ENCODE measurements at regions not wholly inside any gene's neighbourhood (a gene's known extent, or its start where the extent isn't known, plus 50 kb on each side); places are given as distances from the start of the nearest gene placed in this dataset.
"Not testable (repeated sequence)": the region's sequence is repeated elsewhere in the genome, so short reads cannot be mapped to it uniquely, and the experiment has no call there.

DNA sequence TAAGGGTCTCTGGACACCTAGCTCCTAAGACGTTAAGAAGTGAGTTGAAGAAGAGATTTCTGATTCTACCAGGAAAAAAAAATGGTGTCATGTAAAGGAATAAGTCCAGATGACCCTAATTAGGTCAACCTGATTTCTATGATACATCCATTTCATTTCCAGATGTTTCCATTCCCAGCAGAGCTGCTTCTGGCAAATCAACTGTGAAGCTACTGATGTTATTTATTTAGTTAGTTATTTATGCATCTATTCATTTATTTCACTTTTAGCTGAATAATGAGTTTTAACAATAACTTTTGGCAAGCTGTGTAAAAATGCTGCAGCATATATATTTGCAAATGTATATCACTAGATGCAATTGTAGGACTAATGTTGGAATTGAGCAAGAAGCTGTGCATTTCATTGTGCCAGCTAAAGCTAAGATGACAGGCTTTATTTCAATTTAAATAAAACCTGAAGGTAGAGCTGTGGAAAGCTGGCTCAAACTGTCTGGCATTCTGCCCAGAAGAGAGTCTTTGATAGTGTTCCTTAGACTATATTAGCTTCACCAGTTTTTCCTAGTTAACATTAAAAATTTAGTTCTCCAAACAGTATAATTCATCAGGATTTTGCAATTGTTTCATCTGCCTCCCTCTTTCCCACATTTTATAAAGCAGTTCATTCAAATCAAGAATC lies 1164.4 kb upstream of the ADGRL4 start:
- Histone ChIP-seq H3K27ac (peak overlapping the region; percentile 61), H3K4me3 (no peak overlapping the region), H3K9ac (ENCODE audit: insufficient read length) (no peak overlapping the region), H3K36me3 (ENCODE audit: insufficient read depth, low read length) (no peaks in the 10 kb centered on the region), H3K9me3 (ENCODE audit: low read depth, low read length) (no peaks in the 10 kb centered on the region)
- no peak for TF ChIP-seq EZH2 (IDR thresholded peaks at IDR 0.05)
- no peak for TF ChIP-seq POLR2AphosphoS5 (IDR thresholded peaks at IDR 0.05; ENCODE audit: borderline replicate concordance, low read depth, low read length)
- no peak for TF ChIP-seq FOXP2 (optimal IDR thresholded peaks at IDR 0.05; ENCODE audit: control extremely low read depth, extremely low read length, insufficient read depth)
- DNase-seq (ENCODE audit: low read depth, low spot score): peak; percentile 69

DNA sequence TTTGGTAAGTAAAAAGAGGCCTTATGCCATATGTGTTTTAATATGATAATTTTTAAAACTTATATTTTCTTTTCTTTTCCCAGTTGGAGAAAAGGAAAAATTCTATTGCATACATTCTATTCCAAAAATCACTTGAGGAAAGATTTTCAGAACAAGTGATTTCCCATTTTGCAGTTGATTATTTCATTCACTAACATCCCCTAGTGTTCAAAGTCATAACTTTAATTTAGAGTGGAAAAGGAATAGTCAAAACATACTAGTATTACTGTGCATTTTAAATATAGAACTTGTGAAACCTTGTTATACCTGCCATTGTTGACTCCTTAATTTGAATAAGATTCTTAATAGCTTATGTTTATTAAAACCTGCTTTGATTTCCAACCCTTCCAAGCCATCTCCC lies 1157.6 kb upstream of the ADGRL4 start:
- no peak for DNase-seq (ENCODE audit: low read depth, low spot score)
- H3K9ac ChIP-seq (ENCODE audit: insufficient read length): no peak overlapping the region
- no peak overlapping the region for H3K4me3 ChIP-seq
- no peak overlapping the region for H3K27ac ChIP-seq
- TF ChIP-seq POLR2AphosphoS5 (IDR thresholded peaks at IDR 0.05; ENCODE audit: borderline replicate concordance, low read depth, low read length) (no peak), EZH2 (IDR thresholded peaks at IDR 0.05) (no peak), FOXP2 (optimal IDR thresholded peaks at IDR 0.05; ENCODE audit: control extremely low read depth, extremely low read length, insufficient read depth) (no peak)
- H3K9me3 ChIP-seq (ENCODE audit: low read depth, low read length): no peaks in the 10 kb centered on the region
- no peaks in the 10 kb centered on the region for H3K36me3 ChIP-seq (ENCODE audit: insufficient read depth, low read length)

DNA sequence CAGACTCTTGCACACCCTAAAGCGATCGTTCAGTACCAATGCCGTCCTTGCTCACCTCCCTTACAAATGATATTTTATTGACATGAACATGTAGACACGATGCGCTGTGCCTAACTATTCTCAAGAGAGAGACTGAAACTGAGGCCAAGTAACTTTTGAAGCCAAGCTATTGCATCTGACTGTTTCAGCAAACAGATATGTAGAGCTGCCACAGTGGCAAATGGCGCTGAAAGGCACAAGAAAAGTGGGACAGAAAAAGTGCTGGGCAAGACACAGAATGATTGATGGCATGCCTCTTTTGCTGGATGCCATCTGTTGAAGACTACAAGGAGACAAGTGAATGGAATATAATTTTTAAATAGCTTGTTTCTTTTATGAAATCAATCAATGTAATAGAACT lies 1157.2 kb upstream of the ADGRL4 start:
- Histone ChIP-seq H3K4me3 (no peak overlapping the region), H3K9me3 (ENCODE audit: low read depth, low read length) (no peaks in the 10 kb centered on the region), H3K9ac (ENCODE audit: insufficient read length) (no peak overlapping the region), H3K36me3 (ENCODE audit: insufficient read depth, low read length) (no peaks in the 10 kb centered on the region), H3K27ac (no peak overlapping the region)
- TF ChIP-seq POLR2AphosphoS5 (IDR thresholded peaks at IDR 0.05; ENCODE audit: borderline replicate concordance, low read depth, low read length) (no peak), FOXP2 (optimal IDR thresholded peaks at IDR 0.05; ENCODE audit: control extremely low read depth, extremely low read length, insufficient read depth) (no peak), EZH2 (IDR thresholded peaks at IDR 0.05) (no peak)
- DNase-seq (ENCODE audit: low read depth, low spot score): no peak

DNA sequence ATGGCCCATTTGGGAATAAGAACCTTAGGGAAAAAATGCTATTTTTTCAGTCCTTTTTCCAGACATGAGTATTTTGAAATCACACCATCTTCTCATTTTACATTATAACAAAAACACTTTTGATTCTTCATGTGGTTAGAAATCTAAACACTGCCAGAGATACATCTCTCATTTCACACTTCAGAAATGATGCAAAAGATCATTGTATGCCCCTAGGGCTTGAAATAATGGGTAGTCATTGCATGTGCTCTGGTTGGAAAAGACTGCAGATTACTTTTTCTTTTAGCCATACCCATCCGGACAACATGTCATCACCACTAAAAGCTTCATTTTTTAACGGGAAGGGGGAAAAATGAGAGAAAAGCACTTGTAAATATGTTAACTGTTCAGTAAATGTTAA lies 1152.2 kb upstream of the ADGRL4 start:
- peak overlapping the region; percentile 78 for H3K27ac ChIP-seq
- no peaks in the 10 kb centered on the region for H3K9me3 ChIP-seq (ENCODE audit: low read depth, low read length)
- H3K36me3 ChIP-seq (ENCODE audit: insufficient read depth, low read length): no peaks in the 10 kb centered on the region
- peak overlapping the region; percentile 31 for H3K4me3 ChIP-seq
- no peak overlapping the region for H3K9ac ChIP-seq (ENCODE audit: insufficient read length)
- peak; percentile 45 for DNase-seq (ENCODE audit: low read depth, low spot score)
- TF ChIP-seq EZH2 (IDR thresholded peaks at IDR 0.05) (no peak), POLR2AphosphoS5 (IDR thresholded peaks at IDR 0.05; ENCODE audit: borderline replicate concordance, low read depth, low read length) (no peak), FOXP2 (optimal IDR thresholded peaks at IDR 0.05; ENCODE audit: control extremely low read depth, extremely low read length, insufficient read depth) (no peak)

DNA sequence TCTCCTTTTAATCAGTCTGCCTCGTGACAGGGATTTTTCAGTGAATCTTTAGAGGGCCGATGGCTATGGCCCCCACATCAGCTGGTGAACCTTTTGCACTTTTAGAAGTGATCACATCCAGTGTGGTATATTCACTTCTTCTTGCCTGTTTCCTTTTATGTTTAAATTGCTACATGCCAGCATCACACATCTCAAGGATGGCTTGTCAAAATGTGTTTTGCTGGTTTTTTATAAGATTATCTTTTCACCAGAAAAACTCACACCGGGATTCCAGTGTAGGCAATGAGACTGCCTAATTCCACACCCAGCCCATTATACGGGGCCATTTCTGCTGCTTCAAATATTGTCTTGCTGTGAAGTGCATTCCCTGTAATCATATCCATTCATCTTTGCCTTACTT lies 1151.7 kb upstream of the ADGRL4 start:
- Histone ChIP-seq H3K9me3 (ENCODE audit: low read depth, low read length) (no peaks in the 10 kb centered on the region), H3K36me3 (ENCODE audit: insufficient read depth, low read length) (no peaks in the 10 kb centered on the region), H3K4me3 (peak overlapping the region; percentile 31; the same call in 1 of the 2 replicates), H3K27ac (peak overlapping the region; percentile 78), H3K9ac (ENCODE audit: insufficient read length) (no peak overlapping the region)
- no peak for TF ChIP-seq EZH2 (IDR thresholded peaks at IDR 0.05)
- no peak for TF ChIP-seq POLR2AphosphoS5 (IDR thresholded peaks at IDR 0.05; ENCODE audit: borderline replicate concordance, low read depth, low read length)
- TF ChIP-seq FOXP2 (optimal IDR thresholded peaks at IDR 0.05; ENCODE audit: control extremely low read depth, extremely low read length, insufficient read depth): no peak
- no peak for DNase-seq (ENCODE audit: low read depth, low spot score)

DNA sequence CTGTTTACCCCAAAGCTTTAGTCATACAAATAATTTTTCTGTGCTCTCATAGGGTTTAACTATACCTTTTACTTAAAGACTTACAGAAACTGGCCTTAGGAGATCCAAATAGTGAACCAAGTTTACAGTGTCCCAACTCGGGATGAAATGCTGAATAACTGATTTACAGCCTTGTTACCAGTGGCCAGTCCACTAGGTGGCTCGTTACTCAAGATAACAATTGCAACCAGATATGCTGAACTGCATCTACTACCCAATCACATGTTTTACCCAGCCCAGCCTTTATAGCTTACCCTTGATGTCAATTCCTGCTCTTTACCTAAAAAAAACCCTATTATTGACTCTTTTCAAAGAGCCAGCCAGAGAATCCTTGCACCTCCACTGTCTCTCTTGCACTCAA lies 1148.8 kb upstream of the ADGRL4 start:
- DNase-seq (ENCODE audit: low read depth, low spot score): no peak
- no peaks in the 10 kb centered on the region for H3K9me3 ChIP-seq (ENCODE audit: low read depth, low read length)
- TF ChIP-seq EZH2 (IDR thresholded peaks at IDR 0.05) (no peak), FOXP2 (optimal IDR thresholded peaks at IDR 0.05; ENCODE audit: control extremely low read depth, extremely low read length, insufficient read depth) (no peak), POLR2AphosphoS5 (IDR thresholded peaks at IDR 0.05; ENCODE audit: borderline replicate concordance, low read depth, low read length) (no peak)
- H3K36me3 ChIP-seq (ENCODE audit: insufficient read depth, low read length): no peaks in the 10 kb centered on the region
- H3K27ac ChIP-seq: no peak overlapping the region
- H3K9ac ChIP-seq (ENCODE audit: insufficient read length): no peak overlapping the region
- H3K4me3 ChIP-seq: no peak overlapping the region

DNA sequence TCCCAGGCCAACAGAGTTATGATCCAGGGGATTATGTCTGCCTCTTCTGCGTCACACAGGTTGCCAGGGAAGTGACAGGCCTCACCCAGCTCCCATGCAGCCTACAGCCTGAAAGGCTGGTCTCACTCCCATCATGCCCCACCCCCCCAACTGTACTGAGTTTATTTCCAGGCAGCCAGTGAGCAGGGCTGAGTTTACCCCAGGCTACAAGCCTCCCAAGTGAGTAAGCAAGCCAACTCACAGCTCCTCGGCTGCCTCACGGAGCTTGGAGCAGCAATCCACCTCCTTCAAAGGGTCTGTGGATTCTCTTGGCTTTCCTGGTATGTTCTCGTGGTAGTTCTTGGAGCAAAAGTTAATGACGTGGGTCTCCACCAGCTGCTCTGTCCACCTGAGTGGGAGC lies 1147.6 kb upstream of the ADGRL4 start:
- no peak for TF ChIP-seq FOXP2 (optimal IDR thresholded peaks at IDR 0.05; ENCODE audit: control extremely low read depth, extremely low read length, insufficient read depth)
- no peak for TF ChIP-seq POLR2AphosphoS5 (IDR thresholded peaks at IDR 0.05; ENCODE audit: borderline replicate concordance, low read depth, low read length)
- no peak for TF ChIP-seq EZH2 (IDR thresholded peaks at IDR 0.05)
- DNase-seq (ENCODE audit: low read depth, low spot score): no peak
- no peak overlapping the region for H3K9ac ChIP-seq (ENCODE audit: insufficient read length)

DNA sequence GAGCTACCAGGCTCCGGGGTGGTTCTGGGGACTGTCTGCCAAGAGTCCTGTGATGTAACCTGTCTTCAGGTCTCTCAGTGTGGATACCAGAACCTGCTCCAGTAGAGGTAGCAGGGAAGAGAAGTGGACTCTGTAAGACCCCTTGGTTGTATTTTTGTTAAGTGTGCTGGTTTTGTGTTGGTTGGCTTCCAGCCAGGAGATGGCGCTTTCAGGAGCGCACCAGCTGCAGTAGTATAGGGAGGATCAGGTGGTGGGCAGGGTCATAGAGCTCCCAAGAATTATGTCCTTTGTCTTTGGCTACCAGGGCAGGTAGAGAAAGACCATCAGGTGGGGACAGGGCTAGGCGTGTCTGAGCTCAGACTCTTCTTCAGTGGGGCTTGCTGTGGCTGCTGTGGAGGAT lies 1147.2 kb upstream of the ADGRL4 start:
- H3K9ac ChIP-seq (ENCODE audit: insufficient read length): no peak overlapping the region
- no peaks in the 10 kb centered on the region for H3K36me3 ChIP-seq (ENCODE audit: insufficient read depth, low read length)
- DNase-seq (ENCODE audit: low read depth, low spot score): no peak

More for the DNA sequence above, 1147.6 kb upstream of the ADGRL4 start:
- Histone ChIP-seq H3K36me3 (ENCODE audit: insufficient read depth, low read length) (no peaks in the 10 kb centered on the region), H3K27ac (no peak overlapping the region), H3K9me3 (ENCODE audit: low read depth, low read length) (no peaks in the 10 kb centered on the region), H3K4me3 (no peak overlapping the region)

DNA sequence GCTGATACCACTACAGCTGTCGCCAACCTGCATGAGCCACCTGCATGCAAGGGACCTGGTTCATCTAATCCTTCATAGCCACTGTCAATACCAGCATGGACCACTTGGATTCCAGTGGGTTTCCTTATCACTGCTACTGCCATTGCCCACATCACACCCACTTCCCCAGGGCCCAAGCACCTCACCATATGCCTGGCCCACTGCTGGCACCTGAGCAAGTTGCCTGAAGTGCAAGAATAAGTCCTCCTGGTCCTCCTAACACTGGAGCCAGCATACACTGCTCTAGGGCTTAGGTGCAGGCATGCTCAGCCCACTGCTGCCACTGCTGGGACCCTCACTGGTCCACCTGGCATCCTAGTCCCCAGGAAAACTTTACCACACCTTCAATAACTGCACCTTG lies 1136.8 kb upstream of the ADGRL4 start:
- Histone ChIP-seq H3K9me3 (ENCODE audit: low read depth, low read length) (no peaks in the 10 kb centered on the region), H3K27ac (no peak overlapping the region), H3K9ac (ENCODE audit: insufficient read length) (no peak overlapping the region), H3K36me3 (ENCODE audit: insufficient read depth, low read length) (no peaks in the 10 kb centered on the region), H3K4me3 (no peak overlapping the region)
- DNase-seq (ENCODE audit: low read depth, low spot score): no peak
- TF ChIP-seq FOXP2 (optimal IDR thresholded peaks at IDR 0.05; ENCODE audit: control extremely low read depth, extremely low read length, insufficient read depth): no peak
- TF ChIP-seq POLR2AphosphoS5 (IDR thresholded peaks at IDR 0.05; ENCODE audit: borderline replicate concordance, low read depth, low read length): no peak
- no peak for TF ChIP-seq EZH2 (IDR thresholded peaks at IDR 0.05)

More for the DNA sequence above, 1147.2 kb upstream of the ADGRL4 start:
- H3K4me3 ChIP-seq: no peak overlapping the region
- H3K9me3 ChIP-seq (ENCODE audit: low read depth, low read length): no peaks in the 10 kb centered on the region
- H3K27ac ChIP-seq: no peak overlapping the region
- TF ChIP-seq EZH2 (IDR thresholded peaks at IDR 0.05) (no peak), POLR2AphosphoS5 (IDR thresholded peaks at IDR 0.05; ENCODE audit: borderline replicate concordance, low read depth, low read length) (no peak), FOXP2 (optimal IDR thresholded peaks at IDR 0.05; ENCODE audit: control extremely low read depth, extremely low read length, insufficient read depth) (no peak)

DNA sequence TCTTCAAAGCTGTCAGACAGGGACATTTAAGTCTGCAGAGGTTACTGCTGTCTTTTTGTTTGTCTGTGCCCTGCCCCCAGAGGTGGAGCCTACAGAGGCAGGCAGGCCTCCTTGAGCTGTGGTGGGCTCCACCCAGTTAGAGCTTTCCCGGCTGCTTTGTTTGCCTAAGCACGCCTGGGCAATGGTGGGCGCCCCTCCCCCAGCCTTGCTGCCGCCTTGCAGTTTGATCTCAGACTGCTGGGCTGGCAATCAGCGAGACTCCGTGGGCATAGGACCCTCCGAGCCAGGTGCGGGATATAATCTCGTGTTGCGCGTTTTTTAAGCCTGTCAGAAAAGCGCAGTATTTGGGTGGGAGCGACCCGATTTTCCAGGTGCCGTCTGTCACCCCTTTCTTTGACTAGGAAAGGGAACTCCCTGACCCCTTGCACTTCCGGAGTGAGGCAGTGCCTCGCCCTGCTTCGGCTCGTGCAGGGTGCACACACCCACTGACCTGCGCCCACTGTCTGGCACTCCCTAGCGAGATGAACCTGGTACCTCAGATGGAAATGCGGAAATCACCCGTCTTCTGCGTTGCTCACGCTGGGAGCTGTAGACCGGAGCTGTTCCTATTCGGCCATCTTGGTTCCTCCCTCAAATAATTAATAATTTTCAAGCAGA lies 1131.5 kb upstream of the ADGRL4 start:
- not testable (repeated sequence) for DNase-seq (ENCODE audit: low read depth, low spot score); H3K9ac ChIP-seq (ENCODE audit: insufficient read length); H3K36me3 ChIP-seq (ENCODE audit: insufficient read depth, low read length); H3K4me3 ChIP-seq; H3K27ac ChIP-seq; H3K9me3 ChIP-seq (ENCODE audit: low read depth, low read length)

All from SK-N-MC (cell line).